Sigmoid colon (tissue), 6 donors: ENCODE measurements at regions not wholly inside any gene's neighbourhood (a gene's known extent, or its start where the extent isn't known, plus 50 kb on each side); places are given as distances from the start of the nearest gene placed in this dataset.

Experiments used
- DNase-seq: peaks from one replicate; pipeline ENCODE4 v3.0.0-alpha.2; 2019
- H3K27ac ChIP-seq, 4 donors: fragments of 200-600 bp; sonication (generic); one replicate each; pipeline ENCODE4 v1.5.1; 2016 to 2019; ENCODE audit warnings: mild to moderate bottlenecking in 1 of 4
- H3K27me3 ChIP-seq, 3 donors: fragments of 200-600 bp; sonication (generic); one replicate each; pipeline ENCODE4 v1.5.1; 2019; ENCODE audit warnings: mild to moderate bottlenecking in 1 of 3
- H3K36me3 ChIP-seq, 4 donors: fragments of 200-600 bp; sonication (generic); one replicate each; pipeline ENCODE4 v1.5.1; 2016 to 2019
- H3K4me1 ChIP-seq, 4 donors: fragments of 200-600 bp; sonication (generic); one replicate each; pipeline ENCODE4 v1.5.1; 2017 to 2019
- H3K4me3 ChIP-seq, 4 donors: fragments of 200-600 bp; sonication (generic); one replicate each; pipeline ENCODE4 v1.5.1; 2017 to 2019; ENCODE audit warnings: mild to moderate bottlenecking in 2 of 4, moderate library complexity in 1 of 4
- H3K9me3 ChIP-seq, 4 donors: fragments of 200-600 bp in 3 of 4; sonication (generic) in 3 of 4; one replicate each; pipeline versions ENCODE4 v1.5.1 to v1.6.1; 2013 to 2019
- CTCF ChIP-seq, 4 experiments: fragments of 450-650 bp in 3 of 4; fragments of 200-600 bp in 1 of 4; IDR thresholded peaks; one replicate each; pipeline ENCODE4 v1.5.1; 2016 to 2019; ENCODE audit warnings: antibody characterized with exemption in 4 of 4, mild to moderate bottlenecking in 3 of 4, moderate library complexity in 2 of 4
- EP300 ChIP-seq, 4 donors: sonication (generic); formaldehyde crosslinking; IDR thresholded peaks; one replicate each; pipeline ENCODE4 v1.6.1; 2017; ENCODE audit warnings: antibody characterized with exemption in 4 of 4
- POLR2A ChIP-seq, 2 donors: fragments of 450-650 bp; IDR thresholded peaks; one replicate each; pipeline ENCODE4 v1.6.1; 2016; ENCODE audit warnings: antibody characterized with exemption in 2 of 2, mild to moderate bottlenecking in 2 of 2, moderate library complexity in 2 of 2
- POLR2AphosphoS5 ChIP-seq, 4 donors: sonication (generic); formaldehyde crosslinking; IDR thresholded peaks; one replicate each; pipeline ENCODE4 v1.6.1; 2017; ENCODE audit warnings: antibody characterized with exemption in 4 of 4
- WGBS, 2 donors: extraction: QIAGEN DNeasy Blood & Tissue Kit; methylation state at CpG; one replicate each; pipeline ENCODE4 v1.1.7; 2013; 5-methylcytosine and 5-hydroxymethylcytosine counted together
- intact Hi-C: fragments of 100-400 bp; cut with DNase I; formaldehyde crosslinking; loops from one replicate; pipeline ENCODE4 v1.15.1; 2023
- donor health status: healthy with polysubstance abuse.
- donor health status: healthy.

- no peaks in the 10 kb centered on the region for H3K27me3 ChIP-seq
- no peak overlapping the region for H3K27ac ChIP-seq
- H3K36me3 ChIP-seq: no peaks in the 10 kb centered on the region
- H3K4me1 ChIP-seq: no peaks in the 10 kb centered on the region
- WGBS, 2 donors: 82 to 85% methylated on average over 3 of the region's 3 CpGs
- H3K4me3 ChIP-seq: no peak overlapping the region
- intact Hi-C loops: no loop called here
- TF ChIP-seq POLR2AphosphoS5 (IDR thresholded peaks at IDR 0.05) (no peak), POLR2A (IDR thresholded peaks at IDR 0.05) (no peak), EP300 (IDR thresholded peaks at IDR 0.05) (no peak), CTCF (IDR thresholded peaks at IDR 0.05) (no peak)
- no peak for DNase-seq
- H3K9me3 ChIP-seq: peaks cover 0 to 1% (median 0%) of the 10 kb centered on the region in 4 donors
Observed at GRCh38 chr3:110332629-110333028, 739.0 kb upstream of the NECTIN3 start.

- no peaks in the 10 kb centered on the region for H3K27me3 ChIP-seq
- H3K27ac ChIP-seq: no peak overlapping the region
- H3K4me1 ChIP-seq: peaks cover 0 to 11% (median 4%) of the 10 kb centered on the region in 4 donors
- no peak for TF ChIP-seq EP300 (IDR thresholded peaks at IDR 0.05)
- no peak for TF ChIP-seq POLR2AphosphoS5 (IDR thresholded peaks at IDR 0.05)
- TF ChIP-seq CTCF (IDR thresholded peaks at IDR 0.05): no peak
- TF ChIP-seq POLR2A (IDR thresholded peaks at IDR 0.05): no peak
- WGBS, 2 donors: 91 to 98% methylated on average over 2 of the region's 2 CpGs
- intact Hi-C loops: no loop called here
- no peak overlapping the region for H3K4me3 ChIP-seq
- H3K9me3 ChIP-seq: peaks cover 0 to 2% (median 0%) of the 10 kb centered on the region in 4 donors
- DNase-seq: no peak
- no peaks in the 10 kb centered on the region for H3K36me3 ChIP-seq
Observed at GRCh38 chr3:110341047-110341446, 730.6 kb upstream of the NECTIN3 start.

- Histone ChIP-seq H3K27ac (peak overlapping the region in 2 of 4 donors; percentile 18 to 39), H3K4me3 (no peak overlapping the region), H3K36me3 (no peaks in the 10 kb centered on the region), H3K27me3 (no peaks in the 10 kb centered on the region), H3K4me1 (peaks cover 0 to 15% (median 9%) of the 10 kb centered on the region in 4 donors), H3K9me3 (no peaks in the 10 kb centered on the region)
- no peak for DNase-seq
- intact Hi-C loops: no loop called here
- 86 to 97% methylated on average over 3 of the region's 3 CpGs for WGBS, 2 donors
- TF ChIP-seq CTCF (IDR thresholded peaks at IDR 0.05) (no peak), POLR2A (IDR thresholded peaks at IDR 0.05) (no peak), POLR2AphosphoS5 (IDR thresholded peaks at IDR 0.05) (peak in 3 of 4 donors; percentile 38 to 81 (median 72)), EP300 (IDR thresholded peaks at IDR 0.05) (peak in 1 of 4 donors; percentile 9)
Observed at GRCh38 chr3:110343376-110343775, 728.2 kb upstream of the NECTIN3 start.

- no peak for DNase-seq
- no peaks in the 10 kb centered on the region for H3K9me3 ChIP-seq
- intact Hi-C loops: no loop called here
- no peaks in the 10 kb centered on the region for H3K27me3 ChIP-seq
- TF ChIP-seq CTCF (IDR thresholded peaks at IDR 0.05): no peak
- no peak for TF ChIP-seq EP300 (IDR thresholded peaks at IDR 0.05)
- no peak for TF ChIP-seq POLR2AphosphoS5 (IDR thresholded peaks at IDR 0.05)
- no peak for TF ChIP-seq POLR2A (IDR thresholded peaks at IDR 0.05)
- H3K4me3 ChIP-seq: no peak overlapping the region
- H3K4me1 ChIP-seq: peaks cover 0 to 15% (median 9%) of the 10 kb centered on the region in 4 donors
- H3K36me3 ChIP-seq: no peaks in the 10 kb centered on the region
- peak overlapping the region in 2 of 4 donors; percentile 18 to 39 for H3K27ac ChIP-seq
- 94 to 98% methylated on average over 1 of the region's 1 CpG for WGBS, 2 donors
Observed at GRCh38 chr3:110343945-110344344, 727.7 kb upstream of the NECTIN3 start.

GRCh38 chr3:110344487-110344886 lies 727.1 kb upstream of the NECTIN3 start:
- no peak overlapping the region for H3K27ac ChIP-seq
- intact Hi-C loops: no loop called here
- H3K27me3 ChIP-seq: no peaks in the 10 kb centered on the region
- no peak for TF ChIP-seq EP300 (IDR thresholded peaks at IDR 0.05)
- TF ChIP-seq POLR2AphosphoS5 (IDR thresholded peaks at IDR 0.05): no peak
- no peak for TF ChIP-seq POLR2A (IDR thresholded peaks at IDR 0.05)
- TF ChIP-seq CTCF (IDR thresholded peaks at IDR 0.05): no peak
- DNase-seq: no peak
- peaks cover 0 to 15% (median 9%) of the 10 kb centered on the region in 4 donors for H3K4me1 ChIP-seq
- no peaks in the 10 kb centered on the region for H3K36me3 ChIP-seq
- H3K4me3 ChIP-seq: no peak overlapping the region
- no peaks in the 10 kb centered on the region for H3K9me3 ChIP-seq
